NCI-H526 treated with DMSO at 0.1 percent for 48 hours (cell line): ENCODE measurements at regions not wholly inside any gene's neighbourhood (a gene's known extent, or its start where the extent isn't known, plus 50 kb on each side); places are given as distances from the start of the nearest gene placed in this dataset.

Experiments used
- DNase-seq: peaks from one replicate; lab custom pipeline; 2025; lab: John Stamatoyannopoulos, UW

- DNase-seq = no peak
Observed at GRCh38 chr2:21501376-21502027, 377.7 kb downstream of the TDRD15 start.

- DNase-seq = no peak
Observed at GRCh38 chr2:21515903-21516302, 392.1 kb downstream of the TDRD15 start.

GRCh38 chr2:21519412-21519811 is 395.6 kb downstream of the TDRD15 start:
- no peak for DNase-seq

GRCh38 chr2:21519821-21520220 is 396.1 kb downstream of the TDRD15 start:
- DNase-seq = no peak

GRCh38 chr2:21535826-21536225 is 412.1 kb downstream of the TDRD15 start:
- DNase-seq = no peak

- no peak for DNase-seq
Observed at GRCh38 chr2:21539685-21540084, 415.9 kb downstream of the TDRD15 start.

- peak; percentile 1 for DNase-seq
Observed at GRCh38 chr2:21543630-21544029, 419.9 kb downstream of the TDRD15 start.

- no peak for DNase-seq
Observed at GRCh38 chr2:21544392-21544791, 420.6 kb downstream of the TDRD15 start.

- no peak for DNase-seq
Observed at GRCh38 chr2:21552981-21553380, 429.2 kb downstream of the TDRD15 start.

- no peak for DNase-seq
Observed at GRCh38 chr2:21559351-21559750, 435.6 kb downstream of the TDRD15 start.

- DNase-seq = no peak
Observed at GRCh38 chr2:21561965-21562364, 438.2 kb downstream of the TDRD15 start.

GRCh38 chr2:21567395-21567794 is 443.6 kb downstream of the TDRD15 start:
- DNase-seq = no peak

GRCh38 chr2:21571686-21572085 is 447.9 kb downstream of the TDRD15 start:
- DNase-seq = no peak

- no peak for DNase-seq
Observed at GRCh38 chr2:21580391-21580790, 456.6 kb downstream of the TDRD15 start.

- DNase-seq = no peak
Observed at GRCh38 chr2:21585881-21586280, 462.1 kb downstream of the TDRD15 start.

GRCh38 chr2:21590026-21590690 is 466.4 kb downstream of the TDRD15 start:
- DNase-seq = no peak

- no peak for DNase-seq
Observed at GRCh38 chr2:21591926-21592325, 468.2 kb downstream of the TDRD15 start.

GRCh38 chr2:21599417-21599816 is 475.6 kb downstream of the TDRD15 start:
- DNase-seq = no peak

GRCh38 chr2:21602789-21603188 is 479.0 kb downstream of the TDRD15 start:
- no peak for DNase-seq

GRCh38 chr2:21607572-21607971 is 483.8 kb downstream of the TDRD15 start:
- no peak for DNase-seq

- no peak for DNase-seq
Observed at GRCh38 chr2:21610304-21610703, 486.5 kb downstream of the TDRD15 start.

- DNase-seq = no peak
Observed at GRCh38 chr2:21617885-21618434, 494.2 kb downstream of the TDRD15 start.

GRCh38 chr2:21620771-21621170 is 497.0 kb downstream of the TDRD15 start:
- no peak for DNase-seq

- DNase-seq = no peak
Observed at GRCh38 chr2:21627938-21628337, 504.2 kb downstream of the TDRD15 start.
